ENCODE measurements at regions not wholly inside any gene's neighbourhood (a gene's known extent, or its start where the extent isn't known, plus 50 kb on each side); places are given as distances from the start of the nearest gene placed in this dataset.
A peak's percentile ranks its signal among the peaks of the same experiment; 100 is the strongest.

DNA sequence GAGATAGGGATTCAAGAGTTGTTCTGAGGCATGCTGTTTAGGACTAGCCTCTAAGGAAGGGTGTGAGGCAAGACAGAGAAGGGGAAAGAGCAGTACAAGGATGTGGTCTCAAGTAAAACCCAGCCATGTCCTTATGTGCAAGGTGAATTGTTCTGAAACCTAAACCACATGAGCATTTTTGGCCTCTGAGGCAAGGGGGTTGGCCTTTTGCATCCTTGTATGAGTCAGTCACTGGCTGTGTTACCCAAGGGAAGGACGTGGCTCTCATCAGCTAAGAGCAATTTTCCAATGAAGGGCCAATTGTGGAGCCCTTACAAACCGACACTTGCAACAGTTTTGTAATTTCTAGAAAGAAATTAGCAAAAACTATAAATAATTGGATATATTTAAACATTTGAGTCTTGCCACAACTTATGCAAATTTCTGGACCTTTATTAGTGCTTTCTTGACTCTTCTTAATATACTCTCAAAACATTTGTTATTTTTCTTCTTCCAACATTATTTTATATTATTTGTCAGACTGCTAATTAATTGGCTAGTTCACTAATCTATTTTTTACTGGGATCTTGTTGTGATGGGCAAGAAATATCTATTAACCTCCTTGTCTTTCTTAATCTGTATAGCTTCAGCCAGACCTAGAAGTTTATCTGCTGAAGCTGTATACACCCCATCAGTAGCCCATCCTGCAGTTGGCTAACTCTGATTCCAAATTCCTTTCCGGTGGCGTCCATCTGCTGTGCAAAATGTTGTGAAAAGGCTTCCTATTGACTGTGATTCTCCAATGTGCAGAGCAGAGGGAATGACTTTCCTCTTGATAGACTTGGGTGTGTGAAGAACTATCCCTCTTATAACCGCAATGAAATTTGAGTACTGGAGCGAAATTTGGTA is 97.7 kb upstream of the P2RY1 start:
- Histone ChIP-seq H2AFZ (ENCODE audit: low read depth, low read length, poor library complexity, severe bottlenecking) (peak overlapping the region; percentile 59), H3K9me2 (ENCODE audit: insufficient read depth) (no peaks in the 10 kb centered on the region), H3K9me3 (ENCODE audit: control insufficient read depth in 1 of 2, insufficient read depth in 1 of 2, low read depth in 1 of 2, low read length in 2 of 2) (no peaks in the 10 kb centered on the region), H3K27ac (ENCODE audit: low read depth, low read length) (no peak overlapping the region), H3K27me3 (ENCODE audit: insufficient read depth, low read length) (no peaks in the 10 kb centered on the region), H3K4me1 (ENCODE audit: control insufficient read depth in 1 of 2, insufficient read depth in 2 of 2, low read length in 2 of 2) (no peaks in the 10 kb centered on the region), H3K4me3 (replicated peaks in 1 of 2; ENCODE audit: low read depth in 1 of 2, low read length in 2 of 2) (no peak overlapping the region), H3K9ac (ENCODE audit: low read length) (no peak overlapping the region), H3K79me2 (ENCODE audit: insufficient read depth, low read length) (no peaks in the 10 kb centered on the region), H4K20me1 (ENCODE audit: insufficient read depth) (no peaks in the 10 kb centered on the region), H3K36me3 (ENCODE audit: control insufficient read depth in 1 of 2, insufficient read depth in 2 of 2, low read length in 2 of 2) (no peaks in the 10 kb centered on the region), H3K4me2 (ENCODE audit: low read length) (no peak overlapping the region)
- 0 out of 2 replicates have a peak, but pooled peaks have one; percentile 25 for ATAC-seq
- no peak for TF ChIP-seq POLR2A (IDR thresholded peaks at IDR 0.05; ENCODE audit: borderline replicate concordance, extremely low read depth, insufficient read depth, insufficient read length)
- TF ChIP-seq, protein P1, sequence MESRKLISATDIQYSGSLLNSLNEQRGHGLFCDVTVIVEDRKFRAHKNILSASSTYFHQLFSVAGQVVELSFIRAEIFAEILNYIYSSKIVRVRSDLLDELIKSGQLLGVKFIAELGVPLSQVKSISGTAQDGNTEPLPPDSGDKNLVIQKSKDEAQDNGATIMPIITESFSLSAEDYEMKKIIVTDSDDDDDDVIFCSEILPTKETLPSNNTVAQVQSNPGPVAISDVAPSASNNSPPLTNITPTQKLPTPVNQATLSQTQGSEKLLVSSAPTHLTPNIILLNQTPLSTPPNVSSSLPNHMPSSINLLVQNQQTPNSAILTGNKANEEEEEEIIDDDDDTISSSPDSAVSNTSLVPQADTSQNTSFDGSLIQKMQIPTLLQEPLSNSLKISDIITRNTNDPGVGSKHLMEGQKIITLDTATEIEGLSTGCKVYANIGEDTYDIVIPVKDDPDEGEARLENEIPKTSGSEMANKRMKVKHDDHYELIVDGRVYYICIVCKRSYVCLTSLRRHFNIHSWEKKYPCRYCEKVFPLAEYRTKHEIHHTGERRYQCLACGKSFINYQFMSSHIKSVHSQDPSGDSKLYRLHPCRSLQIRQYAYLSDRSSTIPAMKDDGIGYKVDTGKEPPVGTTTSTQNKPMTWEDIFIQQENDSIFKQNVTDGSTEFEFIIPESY (IDR thresholded peaks at IDR 0.05; ENCODE audit: extremely low read depth, insufficient replicate concordance, low read length): no peak
- no peak for TF ChIP-seq ELF1 (IDR thresholded peaks at IDR 0.05; ENCODE audit: borderline replicate concordance, low read depth)
- no peak for TF ChIP-seq ZFX (IDR thresholded peaks at IDR 0.05)
- no peak for TF ChIP-seq POLR2AphosphoS5 (IDR thresholded peaks at IDR 0.05; ENCODE audit: low read depth, low read length)
- no peak for TF ChIP-seq SIN3A (IDR thresholded peaks at IDR 0.05; ENCODE audit: low read depth)
- TF ChIP-seq REST (IDR thresholded peaks at IDR 0.05; ENCODE audit: low read depth): no peak
- TF ChIP-seq, protein P2, sequence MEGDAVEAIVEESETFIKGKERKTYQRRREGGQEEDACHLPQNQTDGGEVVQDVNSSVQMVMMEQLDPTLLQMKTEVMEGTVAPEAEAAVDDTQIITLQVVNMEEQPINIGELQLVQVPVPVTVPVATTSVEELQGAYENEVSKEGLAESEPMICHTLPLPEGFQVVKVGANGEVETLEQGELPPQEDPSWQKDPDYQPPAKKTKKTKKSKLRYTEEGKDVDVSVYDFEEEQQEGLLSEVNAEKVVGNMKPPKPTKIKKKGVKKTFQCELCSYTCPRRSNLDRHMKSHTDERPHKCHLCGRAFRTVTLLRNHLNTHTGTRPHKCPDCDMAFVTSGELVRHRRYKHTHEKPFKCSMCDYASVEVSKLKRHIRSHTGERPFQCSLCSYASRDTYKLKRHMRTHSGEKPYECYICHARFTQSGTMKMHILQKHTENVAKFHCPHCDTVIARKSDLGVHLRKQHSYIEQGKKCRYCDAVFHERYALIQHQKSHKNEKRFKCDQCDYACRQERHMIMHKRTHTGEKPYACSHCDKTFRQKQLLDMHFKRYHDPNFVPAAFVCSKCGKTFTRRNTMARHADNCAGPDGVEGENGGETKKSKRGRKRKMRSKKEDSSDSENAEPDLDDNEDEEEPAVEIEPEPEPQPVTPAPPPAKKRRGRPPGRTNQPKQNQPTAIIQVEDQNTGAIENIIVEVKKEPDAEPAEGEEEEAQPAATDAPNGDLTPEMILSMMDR (IDR thresholded peaks at IDR 0.05 in 2 of 3, conservative IDR thresholded peaks at IDR 0.05 in 1 of 3; ENCODE audit: borderline replicate concordance in 1 of 3, insufficient read depth in 1 of 3, low read depth in 2 of 3, low read length in 2 of 3): no peak
- TF ChIP-seq ZNF274 (IDR thresholded peaks at IDR 0.05; ENCODE audit: low read depth, low read length): no peak
- TF ChIP-seq JUND (IDR thresholded peaks at IDR 0.05): no peak; the same call in 1 of the 2 replicates
- TF ChIP-seq EZH2phosphoT487 (IDR thresholded peaks at IDR 0.05; ENCODE audit: borderline replicate concordance): no peak
- no peak for TF ChIP-seq RAD21 (IDR thresholded peaks at IDR 0.05; ENCODE audit: low read depth)
- TF ChIP-seq, protein P3, sequence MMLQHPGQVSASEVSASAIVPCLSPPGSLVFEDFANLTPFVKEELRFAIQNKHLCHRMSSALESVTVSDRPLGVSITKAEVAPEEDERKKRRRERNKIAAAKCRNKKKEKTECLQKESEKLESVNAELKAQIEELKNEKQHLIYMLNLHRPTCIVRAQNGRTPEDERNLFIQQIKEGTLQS (IDR thresholded peaks at IDR 0.05): no peak
- TF ChIP-seq FOSL1 (IDR thresholded peaks at IDR 0.05; ENCODE audit: low read depth): no peak
- no peak for TF ChIP-seq MAX (IDR thresholded peaks at IDR 0.05)
- TF ChIP-seq EGR1 (IDR thresholded peaks at IDR 0.05; ENCODE audit: low read depth): no peak
- ChIA-PET POLR2A (no interaction called here), RAD21 (ENCODE audit: low non-redundant PET in 1 of 2, low total read pairs in 2 of 2, uncharacterized antibody in 2 of 2, unreplicated experiment in 2 of 2) (no interaction called here), CTCF (no interaction called here)
- no TSS peak for BruUV-seq (replicated peaks)
- DNase-seq (ENCODE audit: low read depth, low spot score): peak; percentile 16
- intact Hi-C loops (cut with micrococcal nuclease): no loop called here
